ENCODE measurements at regions not wholly inside any gene's neighbourhood (a gene's known extent, or its start where the extent isn't known, plus 50 kb on each side); places are given as distances from the start of the nearest gene placed in this dataset.

- TF ChIP-seq CTCF (IDR thresholded peaks at IDR 0.05; ENCODE audit: extremely low read depth in 1 of 2, insufficient read depth in 1 of 2, low read depth in 1 of 2, low read length in 2 of 2): no peak
- TF ChIP-seq POLR2AphosphoS5 (IDR thresholded peaks at IDR 0.05; ENCODE audit: insufficient read depth, low read depth, low read length): no peak
- TF ChIP-seq POLR2A (IDR thresholded peaks at IDR 0.05; ENCODE audit: low read depth, low read length): no peak
- no peak for TF ChIP-seq EZH2 (IDR thresholded peaks at IDR 0.05; ENCODE audit: borderline replicate concordance, low read depth, low read length, severe bottlenecking)
- TF ChIP-seq MYC (IDR thresholded peaks at IDR 0.05; ENCODE audit: low read depth, low read length): no peak
- no peak for TF ChIP-seq MAX (IDR thresholded peaks at IDR 0.05; ENCODE audit: insufficient read depth, insufficient read length)
These were observed 200.6 kb downstream of the RND3 start for GRCh38 chr2:150286730-150287362.
